Suprapubic skin (tissue), 3 donors: ENCODE measurements at regions not wholly inside any gene's neighbourhood (a gene's known extent, or its start where the extent isn't known, plus 50 kb on each side); places are given as distances from the start of the nearest gene placed in this dataset.

Experiments used
- POLR2A ChIP-seq, 2 donors: fragments of 450-650 bp; IDR thresholded peaks; one replicate each; pipeline ENCODE4 v1.6.1; 2017; ENCODE audit warnings: antibody characterized with exemption in 2 of 2, mild to moderate bottlenecking in 2 of 2, moderate library complexity in 2 of 2
- TF ChIP-seq, protein P1 (sequence below), 2 donors: fragments of 200-600 bp in 1 of 2; fragments of 450-650 bp in 1 of 2; sonication (generic) in 1 of 2; IDR thresholded peaks; one replicate each; pipeline ENCODE4 v1.5.1; 2016 to 2019; ENCODE audit warnings: antibody characterized with exemption in 2 of 2, mild to moderate bottlenecking in 1 of 2, moderate library complexity in 1 of 2

DNA sequence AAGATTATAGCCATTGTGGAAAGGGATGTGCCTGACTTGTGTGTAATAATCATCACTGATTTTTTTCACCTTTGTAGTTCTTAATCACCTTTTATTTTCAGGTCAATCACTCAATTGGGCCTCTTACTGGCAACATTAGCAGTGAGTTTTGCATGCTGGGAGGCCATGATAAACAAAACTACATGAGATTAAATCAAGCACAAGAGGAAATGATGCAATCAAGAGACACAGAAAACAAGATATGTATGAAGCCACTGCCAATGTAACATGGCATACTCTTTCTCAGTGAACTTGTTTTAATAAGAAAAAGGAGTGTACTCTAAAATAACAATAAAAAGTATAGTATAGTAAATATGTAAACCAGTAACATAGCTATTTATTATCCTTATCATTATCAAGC, 69.9 kb upstream of the FSIP2 start:
- TF ChIP-seq, protein P1, sequence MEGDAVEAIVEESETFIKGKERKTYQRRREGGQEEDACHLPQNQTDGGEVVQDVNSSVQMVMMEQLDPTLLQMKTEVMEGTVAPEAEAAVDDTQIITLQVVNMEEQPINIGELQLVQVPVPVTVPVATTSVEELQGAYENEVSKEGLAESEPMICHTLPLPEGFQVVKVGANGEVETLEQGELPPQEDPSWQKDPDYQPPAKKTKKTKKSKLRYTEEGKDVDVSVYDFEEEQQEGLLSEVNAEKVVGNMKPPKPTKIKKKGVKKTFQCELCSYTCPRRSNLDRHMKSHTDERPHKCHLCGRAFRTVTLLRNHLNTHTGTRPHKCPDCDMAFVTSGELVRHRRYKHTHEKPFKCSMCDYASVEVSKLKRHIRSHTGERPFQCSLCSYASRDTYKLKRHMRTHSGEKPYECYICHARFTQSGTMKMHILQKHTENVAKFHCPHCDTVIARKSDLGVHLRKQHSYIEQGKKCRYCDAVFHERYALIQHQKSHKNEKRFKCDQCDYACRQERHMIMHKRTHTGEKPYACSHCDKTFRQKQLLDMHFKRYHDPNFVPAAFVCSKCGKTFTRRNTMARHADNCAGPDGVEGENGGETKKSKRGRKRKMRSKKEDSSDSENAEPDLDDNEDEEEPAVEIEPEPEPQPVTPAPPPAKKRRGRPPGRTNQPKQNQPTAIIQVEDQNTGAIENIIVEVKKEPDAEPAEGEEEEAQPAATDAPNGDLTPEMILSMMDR (IDR thresholded peaks at IDR 0.05), result no peak
- no peak for TF ChIP-seq POLR2A (IDR thresholded peaks at IDR 0.05)
